ENCODE measurements at regions not wholly inside any gene's neighbourhood (a gene's known extent, or its start where the extent isn't known, plus 50 kb on each side); places are given as distances from the start of the nearest gene placed in this dataset.
"Not testable (repeated sequence)": the region's sequence is repeated elsewhere in the genome, so short reads cannot be mapped to it uniquely, and the experiment has no call there.

DNA sequence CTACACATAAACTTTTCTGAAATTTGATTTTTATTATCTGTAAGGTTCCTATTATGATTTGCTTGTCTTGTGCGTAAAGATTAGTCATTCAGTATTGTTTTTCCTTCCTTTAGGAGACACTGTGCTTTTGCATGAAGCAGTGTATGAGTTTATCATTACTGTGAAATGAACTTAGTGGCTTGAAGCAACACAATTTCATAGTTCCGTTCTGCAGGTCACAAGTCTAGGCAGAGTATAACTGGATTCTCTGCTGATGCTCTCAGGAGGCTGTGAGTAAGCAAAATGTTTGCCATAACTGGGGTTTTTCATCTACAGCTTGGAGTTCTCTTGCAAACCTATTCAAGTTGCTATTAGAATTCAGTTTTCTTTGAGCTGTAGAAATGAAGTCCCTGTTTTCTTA, 1136.1 kb downstream of the OTOL1 start:
- TF ChIP-seq, protein P1, sequence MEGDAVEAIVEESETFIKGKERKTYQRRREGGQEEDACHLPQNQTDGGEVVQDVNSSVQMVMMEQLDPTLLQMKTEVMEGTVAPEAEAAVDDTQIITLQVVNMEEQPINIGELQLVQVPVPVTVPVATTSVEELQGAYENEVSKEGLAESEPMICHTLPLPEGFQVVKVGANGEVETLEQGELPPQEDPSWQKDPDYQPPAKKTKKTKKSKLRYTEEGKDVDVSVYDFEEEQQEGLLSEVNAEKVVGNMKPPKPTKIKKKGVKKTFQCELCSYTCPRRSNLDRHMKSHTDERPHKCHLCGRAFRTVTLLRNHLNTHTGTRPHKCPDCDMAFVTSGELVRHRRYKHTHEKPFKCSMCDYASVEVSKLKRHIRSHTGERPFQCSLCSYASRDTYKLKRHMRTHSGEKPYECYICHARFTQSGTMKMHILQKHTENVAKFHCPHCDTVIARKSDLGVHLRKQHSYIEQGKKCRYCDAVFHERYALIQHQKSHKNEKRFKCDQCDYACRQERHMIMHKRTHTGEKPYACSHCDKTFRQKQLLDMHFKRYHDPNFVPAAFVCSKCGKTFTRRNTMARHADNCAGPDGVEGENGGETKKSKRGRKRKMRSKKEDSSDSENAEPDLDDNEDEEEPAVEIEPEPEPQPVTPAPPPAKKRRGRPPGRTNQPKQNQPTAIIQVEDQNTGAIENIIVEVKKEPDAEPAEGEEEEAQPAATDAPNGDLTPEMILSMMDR (IDR thresholded peaks at IDR 0.05), result no peak
- TF ChIP-seq EP300 (IDR thresholded peaks at IDR 0.05) (no peak), POLR2AphosphoS5 (IDR thresholded peaks at IDR 0.05) (no peak), POLR2A (IDR thresholded peaks at IDR 0.05) (no peak)
- WGBS, 5 donors, result 77 to 90% (median 83%) methylated on average over 2 of the region's 2 CpGs
- no peaks in the 10 kb centered on the region for H3K36me3 ChIP-seq
- no peak overlapping the region for H3K27ac ChIP-seq
- H3K4me1 ChIP-seq, result no peaks in the 10 kb centered on the region
- peaks cover 0 to 12% (median 8%) of the 10 kb centered on the region in 4 donors for H3K9me3 ChIP-seq
- H3K27me3 ChIP-seq, result no peaks in the 10 kb centered on the region
- H3K4me3 ChIP-seq, result no peak overlapping the region
- intact Hi-C loops (cut with DNase I; ENCODE audit: low total_unique reads), result no loop called here
- DNase-seq, result no peak

DNA sequence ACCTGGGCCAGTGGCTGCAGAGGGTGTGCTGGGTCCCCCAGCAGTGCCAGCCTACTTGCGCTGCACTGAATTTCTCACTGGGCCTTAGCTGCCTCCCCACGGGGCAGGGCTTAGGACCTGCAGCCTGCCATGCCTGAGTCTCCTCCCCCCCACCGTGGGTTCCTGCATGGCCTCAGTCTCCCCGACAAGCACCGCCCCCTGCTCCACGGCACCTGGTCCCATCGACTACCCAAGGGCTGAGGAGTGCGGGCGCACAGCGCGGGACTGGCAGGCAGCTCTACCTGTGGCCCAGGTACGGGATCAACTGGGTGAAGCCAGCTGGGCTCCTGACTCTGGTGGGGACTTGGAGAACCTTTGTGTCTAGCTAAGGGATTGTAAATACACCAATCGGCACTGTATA, 1143.6 kb downstream of the OTOL1 start:
- peaks cover 0 to 27% (median 13%) of the 10 kb centered on the region in 4 donors for H3K9me3 ChIP-seq
- WGBS, 5 donors, result 91 to 98% (median 97%) methylated on average over 10 to 13 of the region's 13 CpGs
- H3K27ac ChIP-seq; H3K4me3 ChIP-seq; intact Hi-C loops (cut with DNase I; ENCODE audit: low total_unique reads); H3K4me1 ChIP-seq; H3K27me3 ChIP-seq; DNase-seq; H3K36me3 ChIP-seq: not testable (repeated sequence)

DNA sequence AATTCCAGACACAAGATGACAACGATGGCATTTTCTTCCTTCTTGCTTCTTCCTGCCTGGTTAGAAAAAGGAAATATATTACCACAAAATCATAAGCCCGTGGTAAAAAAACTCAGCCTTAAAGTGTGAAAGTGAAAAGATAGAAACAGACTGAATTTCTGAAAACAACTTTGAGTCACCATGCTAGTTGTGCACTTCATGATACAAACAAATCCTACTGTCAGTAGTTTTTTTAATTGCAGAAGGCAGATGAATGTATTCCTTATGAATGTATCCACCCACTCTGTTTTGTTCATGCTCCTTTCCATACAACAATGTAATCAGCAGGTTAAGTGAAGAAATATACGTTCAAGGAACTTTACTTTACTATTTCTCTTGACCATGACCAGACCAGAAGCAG, 1144.7 kb downstream of the OTOL1 start:
- 63 to 73% (median 71%) methylated on average over 3 of the region's 3 CpGs for WGBS, 5 donors
- Histone ChIP-seq H3K4me1 (no peaks in the 10 kb centered on the region), H3K27me3 (no peaks in the 10 kb centered on the region), H3K27ac (no peak overlapping the region), H3K36me3 (no peaks in the 10 kb centered on the region), H3K9me3 (peaks cover 0 to 27% (median 13%) of the 10 kb centered on the region in 4 donors), H3K4me3 (no peak overlapping the region)
- intact Hi-C loops (cut with DNase I; ENCODE audit: low total_unique reads), result no loop called here
- TF ChIP-seq EP300 (IDR thresholded peaks at IDR 0.05), result no peak
- TF ChIP-seq, protein P1 (IDR thresholded peaks at IDR 0.05), result no peak
- TF ChIP-seq POLR2A (IDR thresholded peaks at IDR 0.05), result no peak
- TF ChIP-seq POLR2AphosphoS5 (IDR thresholded peaks at IDR 0.05), result no peak
- DNase-seq, result no peak

DNA sequence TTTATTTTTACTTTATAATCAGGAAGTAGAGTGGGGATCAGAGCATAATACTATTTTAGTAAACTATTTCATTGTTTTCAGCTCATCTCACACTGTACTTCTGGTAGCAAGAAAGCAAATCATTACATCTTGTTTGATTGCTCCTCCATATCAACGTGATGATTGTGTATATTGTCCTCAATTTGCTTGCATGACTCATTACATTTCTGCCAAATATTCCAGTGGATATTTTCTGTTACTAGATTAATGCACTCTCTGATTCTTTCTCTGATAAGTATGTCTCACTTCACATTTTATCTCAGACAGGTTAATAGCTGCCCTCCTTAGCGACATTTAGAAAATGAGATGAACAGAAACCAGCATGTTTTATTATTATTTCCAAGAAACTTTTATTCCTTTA, 1145.3 kb downstream of the OTOL1 start:
- TF ChIP-seq, protein P1 (IDR thresholded peaks at IDR 0.05), result no peak
- TF ChIP-seq POLR2A (IDR thresholded peaks at IDR 0.05) (no peak), POLR2AphosphoS5 (IDR thresholded peaks at IDR 0.05) (no peak), EP300 (IDR thresholded peaks at IDR 0.05) (no peak)
- intact Hi-C loops (cut with DNase I; ENCODE audit: low total_unique reads), result no loop called here
- Histone ChIP-seq H3K9me3 (peaks cover 0 to 27% (median 14%) of the 10 kb centered on the region in 4 donors), H3K27ac (no peak overlapping the region), H3K36me3 (no peaks in the 10 kb centered on the region), H3K27me3 (no peaks in the 10 kb centered on the region), H3K4me1 (no peaks in the 10 kb centered on the region), H3K4me3 (no peak overlapping the region)
- 56 to 63% (median 57%) methylated on average over 2 of the region's 2 CpGs for WGBS, 5 donors
- no peak for DNase-seq

DNA sequence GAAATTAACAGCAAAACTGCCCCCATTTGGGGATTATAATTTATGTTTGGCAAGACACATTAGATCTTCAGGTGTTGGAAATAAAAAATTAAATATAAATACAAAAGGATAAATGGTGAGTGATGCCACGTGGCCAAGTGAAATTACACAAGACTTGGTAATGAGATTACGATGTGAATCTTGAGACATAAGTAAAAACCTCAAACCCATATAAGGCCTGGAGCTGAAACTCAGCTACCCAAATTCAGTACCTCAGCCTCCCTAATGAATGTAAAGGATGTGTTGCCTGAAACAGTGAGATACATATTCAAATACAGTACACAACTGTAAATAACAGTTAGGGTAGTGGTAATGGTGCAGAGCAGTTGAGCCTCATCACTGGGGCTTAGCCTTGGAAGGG, 1146.6 kb downstream of the OTOL1 start:
- H3K4me1 ChIP-seq, result no peaks in the 10 kb centered on the region
- intact Hi-C loops (cut with DNase I; ENCODE audit: low total_unique reads), result no loop called here
- WGBS, 5 donors, result 28 to 67% (median 59%) methylated on average over 2 of the region's 2 CpGs
- H3K9me3 ChIP-seq, result peaks cover 0 to 25% (median 11%) of the 10 kb centered on the region in 4 donors
- no peak overlapping the region for H3K27ac ChIP-seq
- no peak for DNase-seq
- no peaks in the 10 kb centered on the region for H3K27me3 ChIP-seq
- TF ChIP-seq POLR2A (IDR thresholded peaks at IDR 0.05) (no peak), POLR2AphosphoS5 (IDR thresholded peaks at IDR 0.05) (no peak), EP300 (IDR thresholded peaks at IDR 0.05) (no peak)
- TF ChIP-seq, protein P1 (IDR thresholded peaks at IDR 0.05), result no peak
- H3K4me3 ChIP-seq, result no peak overlapping the region
- no peaks in the 10 kb centered on the region for H3K36me3 ChIP-seq
